ENCODE measurements at regions not wholly inside any gene's neighbourhood (a gene's known extent, or its start where the extent isn't known, plus 50 kb on each side); places are given as distances from the start of the nearest gene placed in this dataset.

DNA sequence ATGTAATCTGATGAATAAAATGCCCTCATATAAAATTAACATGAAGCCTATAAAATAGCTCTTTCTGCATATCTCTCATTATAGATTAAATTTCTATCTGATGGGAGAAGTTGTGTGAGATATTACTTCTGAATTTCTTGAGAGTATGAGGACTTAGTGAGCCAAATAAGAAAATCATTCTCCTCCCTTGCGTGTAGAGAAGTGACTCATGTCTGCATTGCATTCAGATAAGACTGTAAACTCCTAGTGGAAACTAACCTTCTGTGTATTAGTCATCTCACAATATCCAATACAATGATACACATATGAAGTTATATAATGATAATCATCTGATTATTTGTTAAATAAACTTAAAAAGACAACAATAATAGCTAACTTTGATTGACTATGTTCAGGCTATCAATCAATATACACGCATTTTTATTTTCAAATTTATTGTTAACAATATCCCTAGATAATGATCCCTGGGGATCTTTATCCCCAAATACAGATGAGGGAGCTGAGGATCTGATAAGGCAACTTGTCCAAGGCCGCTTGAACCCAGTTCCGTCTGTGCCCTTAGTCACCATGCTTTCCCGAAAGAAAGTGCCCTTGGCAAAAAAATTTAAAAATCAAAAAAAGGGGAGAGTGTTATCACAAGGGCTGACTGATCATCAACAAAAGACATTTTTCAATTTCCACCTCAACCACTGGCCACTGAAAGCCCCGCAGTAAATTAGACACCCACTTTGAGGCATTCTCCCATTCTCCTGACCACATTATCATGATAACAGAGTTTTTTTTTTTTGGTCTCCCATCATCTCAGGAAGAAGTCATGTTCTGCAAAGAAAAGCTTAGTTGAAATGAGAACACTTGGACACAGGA is 189.2 kb upstream of the RASSF8 start:
- POLR2A ChIA-PET = no interaction called here
- CTCF ChIA-PET = no interaction called here
- no peak overlapping the region for H3K4me3 ChIP-seq (ENCODE audit: low read depth, low read length)
- TF ChIP-seq, protein P1, sequence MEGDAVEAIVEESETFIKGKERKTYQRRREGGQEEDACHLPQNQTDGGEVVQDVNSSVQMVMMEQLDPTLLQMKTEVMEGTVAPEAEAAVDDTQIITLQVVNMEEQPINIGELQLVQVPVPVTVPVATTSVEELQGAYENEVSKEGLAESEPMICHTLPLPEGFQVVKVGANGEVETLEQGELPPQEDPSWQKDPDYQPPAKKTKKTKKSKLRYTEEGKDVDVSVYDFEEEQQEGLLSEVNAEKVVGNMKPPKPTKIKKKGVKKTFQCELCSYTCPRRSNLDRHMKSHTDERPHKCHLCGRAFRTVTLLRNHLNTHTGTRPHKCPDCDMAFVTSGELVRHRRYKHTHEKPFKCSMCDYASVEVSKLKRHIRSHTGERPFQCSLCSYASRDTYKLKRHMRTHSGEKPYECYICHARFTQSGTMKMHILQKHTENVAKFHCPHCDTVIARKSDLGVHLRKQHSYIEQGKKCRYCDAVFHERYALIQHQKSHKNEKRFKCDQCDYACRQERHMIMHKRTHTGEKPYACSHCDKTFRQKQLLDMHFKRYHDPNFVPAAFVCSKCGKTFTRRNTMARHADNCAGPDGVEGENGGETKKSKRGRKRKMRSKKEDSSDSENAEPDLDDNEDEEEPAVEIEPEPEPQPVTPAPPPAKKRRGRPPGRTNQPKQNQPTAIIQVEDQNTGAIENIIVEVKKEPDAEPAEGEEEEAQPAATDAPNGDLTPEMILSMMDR (IDR thresholded peaks at IDR 0.05; ENCODE audit: insufficient read depth, low read length, missing control alignments) = no peak
- DNase-seq (ENCODE audit: low read depth, low spot score) = no peak

DNA sequence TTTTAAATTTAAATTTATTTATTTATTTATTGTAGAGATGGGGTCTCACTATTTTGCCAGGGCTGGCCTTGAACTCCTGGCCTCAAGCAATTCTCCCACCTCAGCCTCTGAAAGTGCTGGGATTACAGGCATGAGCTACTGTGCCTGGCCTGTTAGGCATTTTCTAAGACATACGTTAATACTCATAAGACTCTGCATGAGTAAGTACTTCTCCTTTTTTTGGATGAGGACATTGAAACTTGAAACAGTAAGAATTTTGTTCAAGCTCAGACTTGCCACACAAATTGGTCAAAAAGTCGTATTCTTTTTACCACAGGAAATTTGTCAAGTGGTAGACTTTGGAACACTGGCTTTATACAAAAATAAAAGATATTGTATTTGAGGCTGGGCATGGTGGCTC is 187.4 kb upstream of the RASSF8 start:
- CTCF ChIA-PET = interaction anchor here (0.9 kb wide), 1 partner anchor 12 kb away, joined by 3 read pairs; no protein-coding TSS in a partner anchor
- H3K4me3 ChIP-seq (ENCODE audit: low read depth, low read length) = no peak overlapping the region
- DNase-seq (ENCODE audit: low read depth, low spot score) = no peak
- TF ChIP-seq, protein P1 (IDR thresholded peaks at IDR 0.05; ENCODE audit: insufficient read depth, low read length, missing control alignments) = no peak
- POLR2A ChIA-PET = interaction anchor here (0.6 kb wide), 1 partner anchor 15 kb away, joined by 4 read pairs; no protein-coding TSS in a partner anchor

DNA sequence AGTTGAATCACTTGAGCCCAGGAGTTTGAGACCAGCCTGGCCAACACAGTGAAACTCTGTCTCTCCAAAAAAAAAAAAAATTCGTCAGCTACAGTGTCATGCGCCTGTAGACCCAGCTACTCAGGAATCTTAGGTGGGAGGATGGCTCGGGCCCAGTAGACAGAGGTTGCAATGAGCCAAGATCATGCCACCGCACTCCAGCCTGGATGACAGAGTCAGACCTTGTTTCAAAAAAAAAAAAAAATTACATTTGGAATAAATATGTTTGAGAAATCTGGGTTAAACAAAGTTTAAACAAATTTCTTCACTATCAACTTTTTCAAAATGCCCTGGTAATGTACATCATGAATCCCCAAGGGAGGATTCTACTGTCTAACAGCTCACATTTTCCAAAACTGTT is 187.0 kb upstream of the RASSF8 start:
- TF ChIP-seq, protein P1 (IDR thresholded peaks at IDR 0.05; ENCODE audit: insufficient read depth, low read length, missing control alignments) = no peak
- DNase-seq (ENCODE audit: low read depth, low spot score) = no peak
- ChIA-PET CTCF (interaction anchor here (0.9 kb wide), 1 partner anchor 11 kb away, joined by 3 read pairs; no protein-coding TSS in a partner anchor), POLR2A (no interaction called here)
- H3K4me3 ChIP-seq (ENCODE audit: low read depth, low read length) = no peak overlapping the region

DNA sequence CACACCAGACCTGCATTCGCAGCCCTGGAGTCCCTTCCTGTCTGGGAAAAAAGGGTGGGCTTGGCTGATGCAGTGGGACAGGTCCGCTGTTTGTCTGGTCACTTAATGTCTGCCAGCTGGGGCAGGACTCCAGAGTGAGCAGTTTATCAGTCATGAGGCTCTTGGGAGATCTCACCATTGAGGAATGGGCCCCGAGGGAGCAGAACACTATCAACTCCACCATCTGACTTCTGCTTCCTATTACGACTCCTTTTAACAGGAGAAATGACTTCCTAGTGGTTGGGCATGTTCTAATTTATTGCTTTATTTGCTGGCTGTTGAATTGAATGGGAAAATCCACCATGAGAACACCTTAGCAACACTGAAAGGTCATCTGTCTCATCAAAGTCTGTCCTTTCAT is 182.5 kb upstream of the RASSF8 start:
- ChIA-PET CTCF (no interaction called here), POLR2A (no interaction called here)
- DNase-seq (ENCODE audit: low read depth, low spot score) = no peak

DNA sequence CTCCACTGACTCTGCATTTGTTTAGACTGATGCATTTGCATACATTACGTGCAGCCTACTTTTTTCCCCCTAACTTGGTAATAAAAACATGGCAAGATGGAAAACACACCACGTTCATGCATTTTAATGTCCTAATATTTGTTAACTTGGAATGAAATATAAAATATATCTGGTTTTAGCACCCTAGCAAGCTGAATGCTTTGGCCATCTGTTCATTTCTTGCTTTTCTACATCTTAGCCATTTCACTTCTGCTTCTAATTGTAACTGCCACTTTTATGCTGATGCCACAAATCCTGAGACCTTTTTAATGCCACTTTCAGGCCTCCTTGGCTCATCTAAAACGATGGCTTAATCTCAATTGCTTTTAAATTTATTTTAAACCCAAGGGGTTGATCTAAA is 177.7 kb upstream of the RASSF8 start:
- TF ChIP-seq, protein P1 (IDR thresholded peaks at IDR 0.05; ENCODE audit: insufficient read depth, low read length, missing control alignments) = no peak
- no peak overlapping the region for H3K4me3 ChIP-seq (ENCODE audit: low read depth, low read length)
- no peak for DNase-seq (ENCODE audit: low read depth, low spot score)
- POLR2A ChIA-PET = no interaction called here
- CTCF ChIA-PET = no interaction called here

More for the DNA sequence above, 182.5 kb upstream of the RASSF8 start:
- no peak overlapping the region for H3K4me3 ChIP-seq (ENCODE audit: low read depth, low read length)
- TF ChIP-seq, protein P1 (IDR thresholded peaks at IDR 0.05; ENCODE audit: insufficient read depth, low read length, missing control alignments) = no peak

DNA sequence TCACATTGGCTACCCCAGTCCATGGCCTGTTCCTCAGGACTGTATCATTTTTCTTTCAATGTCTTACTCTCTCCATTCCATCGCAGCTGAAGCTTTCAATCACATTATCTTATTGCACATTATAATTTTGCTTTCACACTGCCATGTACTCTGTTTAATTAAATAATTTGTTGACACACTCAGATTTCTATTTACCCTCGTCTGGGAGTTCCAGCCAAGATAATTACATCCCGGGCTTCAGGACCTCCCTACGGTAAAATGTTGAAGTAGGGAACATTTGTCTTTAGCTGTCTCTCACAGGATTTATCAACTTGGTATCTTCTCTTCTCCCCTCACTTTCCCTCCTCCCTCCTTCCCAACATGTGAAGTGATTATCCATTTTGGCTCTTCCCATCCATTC is 177.2 kb upstream of the RASSF8 start:
- CTCF ChIA-PET = no interaction called here
- POLR2A ChIA-PET = no interaction called here
- H3K4me3 ChIP-seq (ENCODE audit: low read depth, low read length) = no peak overlapping the region
- DNase-seq (ENCODE audit: low read depth, low spot score) = no peak
- TF ChIP-seq, protein P1 (IDR thresholded peaks at IDR 0.05; ENCODE audit: insufficient read depth, low read length, missing control alignments) = no peak
